ENCODE measurements at regions not wholly inside any gene's neighbourhood (a gene's known extent, or its start where the extent isn't known, plus 50 kb on each side); places are given as distances from the start of the nearest gene placed in this dataset.
"Not testable (repeated sequence)": the region's sequence is repeated elsewhere in the genome, so short reads cannot be mapped to it uniquely, and the experiment has no call there.

GRCh38 chr10:8312781-8313180 lies 258.3 kb downstream of the GATA3 start:
- no peak for DNase-seq

GRCh38 chr10:8314486-8314885 lies 260.0 kb downstream of the GATA3 start:
- DNase-seq, result no peak

DNA sequence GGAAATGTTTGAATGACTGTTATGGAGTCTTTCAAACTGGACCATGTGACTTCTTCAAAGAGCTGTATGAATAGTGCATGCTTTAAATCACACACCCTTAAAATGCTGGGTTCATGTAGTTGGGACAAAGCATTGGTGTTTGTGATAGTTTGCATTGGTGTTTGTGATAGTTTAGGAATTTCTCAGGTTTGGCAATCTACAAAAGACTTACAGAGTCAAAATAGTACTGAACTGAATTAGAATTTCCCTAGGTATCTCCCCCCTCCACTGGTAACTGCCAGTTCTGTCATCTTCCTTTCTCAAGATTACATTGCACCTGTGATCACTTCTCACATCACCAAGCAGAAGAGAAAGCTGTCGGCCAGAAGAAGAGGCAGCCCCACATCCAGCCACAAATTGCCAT lies 261.1 kb downstream of the GATA3 start:
- DNase-seq, result no peak

GRCh38 chr10:8316284-8316683 lies 261.8 kb downstream of the GATA3 start:
- no peak for DNase-seq

GRCh38 chr10:8318429-8318828 lies 263.9 kb downstream of the GATA3 start:
- not testable (repeated sequence) for DNase-seq

DNA sequence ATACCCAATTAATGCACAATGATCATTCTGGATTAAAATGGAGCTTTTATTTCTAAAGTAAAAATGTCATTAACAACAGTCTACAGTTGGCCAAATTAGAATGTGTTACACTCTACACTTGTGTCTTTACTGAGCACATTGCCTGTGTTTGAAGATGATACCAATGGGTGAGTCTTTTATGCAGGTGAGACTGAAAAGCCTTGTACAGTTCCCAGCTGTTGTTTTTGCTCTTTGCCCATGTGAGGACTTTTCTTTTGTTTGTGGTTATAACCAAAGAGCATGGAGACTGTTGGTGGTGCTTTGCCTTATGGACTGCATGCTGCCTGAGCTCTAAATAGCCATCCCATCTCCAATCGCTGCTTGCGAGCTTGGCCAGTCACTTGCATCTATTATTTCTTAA lies 264.5 kb downstream of the GATA3 start:
- DNase-seq, result no peak

DNA sequence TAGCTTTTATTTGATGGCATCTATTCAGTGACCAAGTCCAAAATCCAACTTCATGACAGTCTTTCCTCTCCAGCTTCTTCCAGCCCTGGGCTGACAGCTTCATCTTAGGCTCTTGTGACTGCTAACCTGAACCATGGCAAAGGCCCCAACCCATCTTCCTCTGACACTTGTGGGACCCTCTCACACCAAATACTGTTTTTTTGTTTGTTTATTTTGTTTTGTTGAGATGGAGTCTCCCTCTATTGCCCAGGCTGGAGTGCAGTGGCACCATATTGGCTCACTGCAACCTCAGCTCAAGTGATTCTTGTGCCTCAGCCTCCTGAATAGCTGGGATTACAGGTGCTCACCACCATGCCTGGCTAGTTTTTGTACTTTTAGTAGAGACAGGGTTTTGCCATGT lies 265.2 kb downstream of the GATA3 start:
- DNase-seq, result no peak

- no peak for DNase-seq
Measured at GRCh38 chr10:8321990-8322389, 267.5 kb downstream of the GATA3 start.

DNA sequence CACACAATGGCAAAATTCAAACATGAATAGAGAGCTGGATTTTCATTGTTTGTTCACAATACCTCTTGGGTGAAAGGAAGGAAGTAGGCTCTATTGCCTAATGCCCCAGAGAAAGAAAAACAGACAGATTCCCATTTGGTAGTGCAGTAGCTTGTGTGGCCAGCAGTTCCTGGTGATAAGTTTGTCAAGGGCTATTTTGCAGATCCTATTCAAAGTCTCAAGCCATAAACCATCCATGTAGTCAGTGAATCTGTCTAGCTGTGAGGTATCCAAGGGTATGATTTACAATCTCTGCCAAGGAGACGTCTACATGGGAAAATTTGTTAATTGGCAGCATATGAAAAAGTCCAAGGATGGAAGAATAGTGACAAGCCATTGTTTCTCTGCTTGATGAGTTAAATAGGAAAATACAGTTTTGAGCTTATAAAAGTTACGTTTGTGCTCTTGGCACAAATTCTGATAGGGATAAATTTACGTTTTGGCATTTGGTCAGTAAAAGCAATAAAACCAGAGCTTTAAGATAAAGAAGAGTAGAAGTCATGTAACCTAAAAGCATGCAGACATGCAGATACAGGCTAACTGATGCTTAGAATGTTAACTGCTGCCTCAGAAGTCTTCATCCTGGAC lies 269.1 kb downstream of the GATA3 start:
- DNase-seq, result no peak

GRCh38 chr10:8325024-8325980 lies 270.8 kb downstream of the GATA3 start:
- no peak for DNase-seq

DNA sequence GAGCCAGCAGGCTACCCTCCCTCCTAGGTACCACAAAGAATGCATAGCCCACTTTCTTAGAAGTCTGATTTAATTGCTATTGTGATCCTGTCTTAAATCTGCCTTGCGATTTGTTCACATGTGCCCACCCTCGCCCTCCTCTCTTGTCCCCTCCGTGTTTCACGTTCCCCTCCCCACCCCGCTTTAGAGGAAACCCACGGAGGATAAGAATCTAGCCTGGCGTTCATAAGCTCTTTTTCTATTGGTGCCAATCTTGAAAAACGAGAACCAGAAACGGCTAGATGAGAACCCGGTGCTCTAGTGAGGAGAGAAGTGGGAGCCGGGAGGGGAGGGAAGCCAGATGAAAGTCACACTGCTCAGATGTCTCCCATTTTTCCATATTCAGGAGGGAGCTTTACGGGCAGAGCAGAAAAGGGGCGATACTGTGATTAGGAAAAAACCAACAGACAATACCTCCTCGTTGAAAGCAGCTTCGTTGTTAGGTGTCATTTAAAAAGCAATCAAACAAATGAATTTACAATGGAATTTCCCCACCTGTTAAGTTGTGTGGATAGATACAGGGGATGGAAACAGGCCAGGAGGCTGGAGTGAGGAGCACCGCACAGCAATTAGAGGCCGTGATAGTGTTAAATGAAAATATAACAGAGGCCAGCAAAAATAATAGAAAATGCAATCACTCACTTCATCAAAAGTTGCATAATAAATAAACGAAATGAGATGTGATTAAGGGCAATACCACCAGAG lies 272.1 kb downstream of the GATA3 start:
- no peak for DNase-seq

- no peak for DNase-seq
Measured at GRCh38 chr10:8327140-8327423, 272.6 kb downstream of the GATA3 start.

DNA sequence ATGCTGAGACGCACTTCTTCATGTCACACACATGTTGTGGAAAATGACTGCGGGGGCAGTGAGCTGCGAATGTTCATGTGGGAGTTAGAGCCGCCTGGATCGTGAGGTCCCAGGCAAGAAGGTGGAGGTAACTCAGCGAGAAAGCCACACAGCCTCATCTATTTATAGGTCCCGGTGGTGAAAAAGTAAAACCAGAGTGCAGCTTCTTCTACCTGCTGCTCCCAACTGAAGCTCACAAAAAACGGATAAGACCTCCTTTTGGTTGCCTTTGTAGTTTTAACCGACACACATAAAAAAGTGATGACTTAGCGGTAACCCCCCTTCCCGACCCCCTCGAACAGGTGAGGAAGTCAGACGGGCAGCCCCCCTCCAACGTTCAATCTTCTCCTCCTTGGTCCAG lies 276.9 kb downstream of the GATA3 start:
- no peak for DNase-seq

GRCh38 chr10:8331896-8332729 lies 277.6 kb downstream of the GATA3 start:
- DNase-seq, result peak; percentile 22 to 36 (median 26)

GRCh38 chr10:8332730-8333111 lies 278.2 kb downstream of the GATA3 start:
- DNase-seq, result no peak

DNA sequence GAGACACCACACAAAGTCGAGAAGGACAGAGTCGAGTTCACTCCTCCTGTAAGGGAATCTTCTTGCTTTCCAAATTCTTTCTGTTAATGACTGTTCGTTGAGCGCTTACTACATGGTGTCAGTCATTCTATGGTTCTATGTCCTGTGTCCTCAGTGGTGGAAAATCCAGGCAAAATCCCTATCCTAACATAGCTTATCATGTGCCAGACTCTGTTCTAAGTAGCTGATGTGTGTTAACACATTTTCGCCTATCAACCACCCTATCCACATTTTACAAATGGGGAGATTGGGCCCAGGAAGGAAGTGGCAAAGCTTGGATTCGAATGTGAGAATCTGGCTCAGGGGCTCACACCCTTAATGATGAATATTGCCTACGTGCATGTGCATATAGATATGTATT lies 280.1 kb downstream of the GATA3 start:
- DNase-seq, result no peak

GRCh38 chr10:8336629-8337331 lies 282.3 kb downstream of the GATA3 start:
- DNase-seq, result no peak

- no peak for DNase-seq
Measured at GRCh38 chr10:8337332-8337651, 282.8 kb downstream of the GATA3 start.

GRCh38 chr10:8338177-8338766 lies 283.8 kb downstream of the GATA3 start:
- no peak for DNase-seq

DNA sequence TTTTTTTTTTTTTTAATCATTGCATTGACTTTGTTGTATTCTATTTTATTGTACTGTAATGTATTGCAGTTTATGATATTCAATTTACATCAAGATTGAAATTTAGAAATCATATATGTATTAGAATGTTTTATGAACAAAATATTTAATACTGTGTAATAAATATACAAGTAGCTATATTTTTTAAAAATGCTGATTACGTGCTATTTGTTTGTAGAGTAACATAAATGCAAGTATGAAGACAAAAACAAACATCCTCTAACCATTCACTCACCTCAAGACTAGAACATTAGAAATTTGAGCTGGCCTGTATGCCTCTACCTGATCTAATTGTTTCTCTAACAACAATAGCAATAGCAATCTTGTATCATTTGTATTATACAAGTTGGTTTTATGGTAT lies 290.3 kb downstream of the GATA3 start:
- no peak for DNase-seq

DNA sequence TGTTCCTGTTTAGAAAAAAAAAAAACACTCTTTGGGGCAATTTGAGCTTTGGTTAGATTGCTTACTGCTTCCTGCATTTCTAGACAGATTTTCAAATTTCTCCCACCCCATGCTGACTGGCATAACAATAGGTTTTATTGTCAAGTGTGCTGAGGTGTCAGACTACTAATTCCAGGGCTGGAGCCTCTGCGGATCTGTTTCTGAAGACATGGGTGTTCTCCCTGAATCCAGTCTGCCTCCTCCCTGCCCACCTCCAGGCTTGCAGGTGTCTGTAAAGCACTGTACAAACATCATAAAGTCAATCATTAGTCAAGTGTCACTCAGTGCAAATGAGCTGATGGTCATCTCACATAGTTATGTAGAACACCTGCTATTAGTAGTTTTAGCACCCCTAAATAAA lies 292.4 kb downstream of the GATA3 start:
- no peak for DNase-seq

- not testable (repeated sequence) for DNase-seq
Measured at GRCh38 chr10:8347614-8348013, 293.1 kb downstream of the GATA3 start.
